ENCODE measurements at regions not wholly inside any gene's neighbourhood (a gene's known extent, or its start where the extent isn't known, plus 50 kb on each side); places are given as distances from the start of the nearest gene placed in this dataset.
A peak's percentile ranks its signal among the peaks of the same experiment; 100 is the strongest.

GRCh38 chr2:142781146-142781545 is 96.3 kb upstream of the KYNU start:
- H3K9me3 ChIP-seq: no peaks in the 10 kb centered on the region
- H3K4me1 ChIP-seq: no peaks in the 10 kb centered on the region
- 90 to 97% methylated on average over 2 of the region's 2 CpGs for WGBS, 2 donors
- H3K36me3 ChIP-seq: no peaks in the 10 kb centered on the region
- DNase-seq (no peak), ATAC-seq (ENCODE audit: low FRiP score in 2 of 2) (no peak)
- H3K27ac ChIP-seq: no peak overlapping the region
- no peak overlapping the region for H3K4me3 ChIP-seq
- no peaks in the 10 kb centered on the region for H3K27me3 ChIP-seq
- TF ChIP-seq CTCF (IDR thresholded peaks at IDR 0.05) (no peak), POLR2AphosphoS5 (IDR thresholded peaks at IDR 0.05) (no peak), POLR2A (IDR thresholded peaks at IDR 0.05) (no peak), EP300 (IDR thresholded peaks at IDR 0.05) (no peak)

GRCh38 chr2:142778289-142778688 is 99.2 kb upstream of the KYNU start:
- 58 to 71% methylated on average over 1 to 3 of the region's 3 CpGs for WGBS, 2 donors
- no peak overlapping the region for H3K27ac ChIP-seq
- no peak for ATAC-seq (ENCODE audit: low FRiP score in 2 of 2)
- no peaks in the 10 kb centered on the region for H3K4me1 ChIP-seq
- peaks cover 0 to 3% (median 0%) of the 10 kb centered on the region in 4 donors for H3K9me3 ChIP-seq
- H3K4me3 ChIP-seq: no peak overlapping the region
- no peaks in the 10 kb centered on the region for H3K36me3 ChIP-seq
- H3K27me3 ChIP-seq: no peaks in the 10 kb centered on the region
- TF ChIP-seq CTCF (IDR thresholded peaks at IDR 0.05): no peak
- no peak for TF ChIP-seq POLR2AphosphoS5 (IDR thresholded peaks at IDR 0.05)
- no peak for TF ChIP-seq POLR2A (IDR thresholded peaks at IDR 0.05)
- peak in 1 of 4 donors; percentile 60 for TF ChIP-seq EP300 (IDR thresholded peaks at IDR 0.05)
- DNase-seq: no peak

- peaks cover 0 to 3% (median 0%) of the 10 kb centered on the region in 4 donors for H3K9me3 ChIP-seq
- DNase-seq (no peak), ATAC-seq (ENCODE audit: low FRiP score in 2 of 2) (no peak)
- no peaks in the 10 kb centered on the region for H3K27me3 ChIP-seq
- H3K4me3 ChIP-seq: no peak overlapping the region
- WGBS, 2 donors: 54 to 71% methylated on average over 2 of the region's 2 CpGs
- no peaks in the 10 kb centered on the region for H3K4me1 ChIP-seq
- no peaks in the 10 kb centered on the region for H3K36me3 ChIP-seq
- TF ChIP-seq CTCF (IDR thresholded peaks at IDR 0.05) (no peak), EP300 (IDR thresholded peaks at IDR 0.05) (no peak), POLR2AphosphoS5 (IDR thresholded peaks at IDR 0.05) (no peak), POLR2A (IDR thresholded peaks at IDR 0.05) (no peak)
- H3K27ac ChIP-seq: no peak overlapping the region
These were observed 99.7 kb upstream of the KYNU start for GRCh38 chr2:142777742-142778141.

GRCh38 chr2:142769761-142770160 is 107.7 kb upstream of the KYNU start:
- 89 to 93% methylated on average over 1 of the region's 1 CpG for WGBS, 2 donors
- ATAC-seq (ENCODE audit: low FRiP score in 2 of 2): no peak

More at GRCh38 chr2:142769761-142770160, 107.7 kb upstream of the KYNU start:
- TF ChIP-seq POLR2AphosphoS5 (IDR thresholded peaks at IDR 0.05): no peak
- TF ChIP-seq CTCF (IDR thresholded peaks at IDR 0.05): no peak
- no peak for TF ChIP-seq EP300 (IDR thresholded peaks at IDR 0.05)
- no peak for TF ChIP-seq POLR2A (IDR thresholded peaks at IDR 0.05)
- H3K4me1 ChIP-seq: no peaks in the 10 kb centered on the region
- H3K4me3 ChIP-seq: no peak overlapping the region
- no peak for DNase-seq
- H3K36me3 ChIP-seq: no peaks in the 10 kb centered on the region
- H3K27ac ChIP-seq: no peak overlapping the region
- no peaks in the 10 kb centered on the region for H3K27me3 ChIP-seq
- H3K9me3 ChIP-seq: peaks cover 3 to 14% (median 8%) of the 10 kb centered on the region in 4 donors

All from upper lobe of left lung (tissue), 6 donors.